ENCODE measurements at regions not wholly inside any gene's neighbourhood (a gene's known extent, or its start where the extent isn't known, plus 50 kb on each side); places are given as distances from the start of the nearest gene placed in this dataset.

DNA sequence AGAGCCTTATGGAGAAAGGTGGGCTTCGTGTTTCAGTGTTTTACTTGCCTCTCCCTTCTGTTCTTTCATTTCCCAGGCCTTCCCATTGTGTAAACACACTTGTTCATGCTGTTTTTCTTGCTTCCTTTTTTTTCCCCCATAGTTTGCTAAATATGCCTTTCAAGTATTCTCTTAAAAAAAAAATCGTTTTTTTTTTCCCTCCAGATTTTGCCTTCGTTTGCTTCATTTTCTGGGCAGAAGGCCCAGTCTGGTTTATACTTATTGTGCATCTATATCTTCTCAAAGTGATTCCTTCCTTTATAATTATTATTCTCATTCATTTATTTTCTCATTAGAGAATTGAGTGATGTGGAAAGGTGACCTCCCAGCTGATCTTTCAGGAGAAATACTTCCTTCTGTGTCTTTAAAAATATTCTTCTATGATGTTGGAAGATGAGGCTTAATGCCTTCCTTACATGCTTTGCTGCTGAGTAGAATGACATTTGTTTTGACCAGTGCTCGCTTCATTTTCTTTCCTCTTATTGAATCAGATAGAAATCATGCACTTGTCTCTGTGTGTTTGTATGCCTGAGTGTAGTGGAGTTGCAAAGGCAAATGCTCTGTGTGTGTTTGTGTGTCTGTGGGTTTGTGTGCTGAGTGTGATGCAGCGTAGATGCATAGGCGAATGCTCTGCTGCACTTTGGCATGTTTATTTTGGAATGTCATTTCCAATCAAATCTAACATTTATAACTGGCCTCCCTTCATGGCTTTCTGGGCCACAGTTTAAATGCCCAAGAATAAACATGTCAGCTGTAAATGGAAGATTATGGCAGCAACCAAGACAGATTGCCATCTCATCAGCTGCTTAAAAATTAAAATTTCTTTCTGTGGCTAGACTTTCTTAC is 591.4 kb downstream of the FGF9 start:
- H4K20me1 ChIP-seq (ENCODE audit: insufficient read depth, low read length), result no peaks in the 10 kb centered on the region
- no peaks in the 10 kb centered on the region for H3K4me1 ChIP-seq (ENCODE audit: insufficient read depth, low read length, severe bottlenecking)
- H3K36me3 ChIP-seq (ENCODE audit: insufficient read depth, low read length), result no peaks in the 10 kb centered on the region
- H3K4me3 ChIP-seq (ENCODE audit: low read depth, low read length, poor library complexity, severe bottlenecking), result no peak overlapping the region
- H3K4me2 ChIP-seq (ENCODE audit: low read length), result no peak overlapping the region
- no peak overlapping the region for H3K27ac ChIP-seq (ENCODE audit: low read depth, low read length, poor library complexity, severe bottlenecking)
- H3K27me3 ChIP-seq (ENCODE audit: insufficient read depth, low read length), result no peaks in the 10 kb centered on the region
- no peaks in the 10 kb centered on the region for H3F3A ChIP-seq (ENCODE audit: insufficient read depth, low read length)
- no peaks in the 10 kb centered on the region for H3K9me3 ChIP-seq (ENCODE audit: low read length)
- H3K9ac ChIP-seq (ENCODE audit: low read length), result no peak overlapping the region
- no peak overlapping the region for H2AFZ ChIP-seq (ENCODE audit: low read length)
- TF ChIP-seq EZH2 (IDR thresholded peaks at IDR 0.05; ENCODE audit: borderline replicate concordance, low read length), result no peak
- TF ChIP-seq, protein P1, sequence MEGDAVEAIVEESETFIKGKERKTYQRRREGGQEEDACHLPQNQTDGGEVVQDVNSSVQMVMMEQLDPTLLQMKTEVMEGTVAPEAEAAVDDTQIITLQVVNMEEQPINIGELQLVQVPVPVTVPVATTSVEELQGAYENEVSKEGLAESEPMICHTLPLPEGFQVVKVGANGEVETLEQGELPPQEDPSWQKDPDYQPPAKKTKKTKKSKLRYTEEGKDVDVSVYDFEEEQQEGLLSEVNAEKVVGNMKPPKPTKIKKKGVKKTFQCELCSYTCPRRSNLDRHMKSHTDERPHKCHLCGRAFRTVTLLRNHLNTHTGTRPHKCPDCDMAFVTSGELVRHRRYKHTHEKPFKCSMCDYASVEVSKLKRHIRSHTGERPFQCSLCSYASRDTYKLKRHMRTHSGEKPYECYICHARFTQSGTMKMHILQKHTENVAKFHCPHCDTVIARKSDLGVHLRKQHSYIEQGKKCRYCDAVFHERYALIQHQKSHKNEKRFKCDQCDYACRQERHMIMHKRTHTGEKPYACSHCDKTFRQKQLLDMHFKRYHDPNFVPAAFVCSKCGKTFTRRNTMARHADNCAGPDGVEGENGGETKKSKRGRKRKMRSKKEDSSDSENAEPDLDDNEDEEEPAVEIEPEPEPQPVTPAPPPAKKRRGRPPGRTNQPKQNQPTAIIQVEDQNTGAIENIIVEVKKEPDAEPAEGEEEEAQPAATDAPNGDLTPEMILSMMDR (IDR thresholded peaks at IDR 0.05; ENCODE audit: low read length), result no peak
- no peaks in the 10 kb centered on the region for H3K79me2 ChIP-seq (ENCODE audit: insufficient read depth, low read length)
- H3K9me2 ChIP-seq (ENCODE audit: low read depth, low read length), result no peaks in the 10 kb centered on the region

DNA sequence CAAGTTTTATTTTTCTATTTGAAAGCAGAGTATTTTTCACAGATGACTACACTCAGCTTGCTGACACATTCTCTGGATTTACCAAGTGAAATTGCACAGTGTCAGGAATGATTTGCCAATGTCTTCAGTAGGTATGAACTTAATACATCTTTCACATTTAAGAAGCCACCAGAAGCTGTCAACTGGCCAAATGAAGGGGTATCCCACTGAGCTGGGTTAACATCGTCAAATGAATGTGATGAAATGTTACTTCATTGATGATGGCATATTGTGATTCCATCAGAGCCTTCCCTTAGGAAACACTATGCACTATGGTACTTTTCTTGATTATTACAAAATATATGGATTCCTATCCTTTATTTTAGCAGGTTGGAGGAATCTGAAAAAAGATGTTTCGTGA is 592.3 kb downstream of the FGF9 start:
- Histone ChIP-seq H2AFZ (ENCODE audit: low read length) (no peak overlapping the region), H3K9me3 (ENCODE audit: low read length) (no peaks in the 10 kb centered on the region), H3K27me3 (ENCODE audit: insufficient read depth, low read length) (no peaks in the 10 kb centered on the region), H4K20me1 (ENCODE audit: insufficient read depth, low read length) (no peaks in the 10 kb centered on the region), H3K4me2 (ENCODE audit: low read length) (no peak overlapping the region), H3K27ac (ENCODE audit: low read depth, low read length, poor library complexity, severe bottlenecking) (no peak overlapping the region), H3K9me2 (ENCODE audit: low read depth, low read length) (no peaks in the 10 kb centered on the region), H3K9ac (ENCODE audit: low read length) (no peak overlapping the region), H3K79me2 (ENCODE audit: insufficient read depth, low read length) (no peaks in the 10 kb centered on the region), H3K4me1 (ENCODE audit: insufficient read depth, low read length, severe bottlenecking) (no peaks in the 10 kb centered on the region), H3K4me3 (ENCODE audit: low read depth, low read length, poor library complexity, severe bottlenecking) (no peak overlapping the region), H3K36me3 (ENCODE audit: insufficient read depth, low read length) (no peaks in the 10 kb centered on the region), H3F3A (ENCODE audit: insufficient read depth, low read length) (no peaks in the 10 kb centered on the region)
- no peak for TF ChIP-seq EZH2 (IDR thresholded peaks at IDR 0.05; ENCODE audit: borderline replicate concordance, low read length)
- TF ChIP-seq, protein P1 (IDR thresholded peaks at IDR 0.05; ENCODE audit: low read length), result no peak

DNA sequence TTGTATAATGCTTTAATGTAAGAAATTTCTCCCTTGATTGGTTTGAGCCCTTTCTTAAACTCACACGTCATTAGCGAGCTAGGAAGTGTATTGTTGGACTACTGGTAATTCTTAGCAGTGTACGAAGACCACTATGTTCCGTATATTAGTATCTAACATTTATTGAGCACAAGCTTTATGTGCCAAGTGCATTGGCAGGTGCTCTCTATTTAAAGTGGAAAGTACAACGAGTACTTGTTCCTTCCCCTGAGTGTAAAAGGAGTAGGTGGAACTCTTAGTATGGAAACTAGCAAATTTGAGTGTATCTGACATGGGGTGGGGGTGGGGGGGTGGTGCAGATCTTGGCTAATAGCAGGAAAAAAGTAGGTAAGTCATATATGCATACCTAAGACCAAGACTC is 594.7 kb downstream of the FGF9 start:
- H3K4me1 ChIP-seq (ENCODE audit: insufficient read depth, low read length, severe bottlenecking), result no peaks in the 10 kb centered on the region
- H3K27ac ChIP-seq (ENCODE audit: low read depth, low read length, poor library complexity, severe bottlenecking), result no peak overlapping the region
- H3K4me3 ChIP-seq (ENCODE audit: low read depth, low read length, poor library complexity, severe bottlenecking), result no peak overlapping the region
- no peaks in the 10 kb centered on the region for H3K36me3 ChIP-seq (ENCODE audit: insufficient read depth, low read length)
- H3F3A ChIP-seq (ENCODE audit: insufficient read depth, low read length), result no peaks in the 10 kb centered on the region
- no peak overlapping the region for H3K9ac ChIP-seq (ENCODE audit: low read length)
- no peak overlapping the region for H3K4me2 ChIP-seq (ENCODE audit: low read length)
- no peaks in the 10 kb centered on the region for H3K9me2 ChIP-seq (ENCODE audit: low read depth, low read length)
- no peaks in the 10 kb centered on the region for H4K20me1 ChIP-seq (ENCODE audit: insufficient read depth, low read length)
- H3K27me3 ChIP-seq (ENCODE audit: insufficient read depth, low read length), result no peaks in the 10 kb centered on the region
- no peaks in the 10 kb centered on the region for H3K79me2 ChIP-seq (ENCODE audit: insufficient read depth, low read length)
- no peaks in the 10 kb centered on the region for H3K9me3 ChIP-seq (ENCODE audit: low read length)
- H2AFZ ChIP-seq (ENCODE audit: low read length), result no peak overlapping the region
- no peak for TF ChIP-seq EZH2 (IDR thresholded peaks at IDR 0.05; ENCODE audit: borderline replicate concordance, low read length)
- TF ChIP-seq, protein P1 (IDR thresholded peaks at IDR 0.05; ENCODE audit: low read length), result no peak
